ENCODE measurements at regions not wholly inside any gene's neighbourhood (a gene's known extent, or its start where the extent isn't known, plus 50 kb on each side); places are given as distances from the start of the nearest gene placed in this dataset.

GRCh38 chr4:130534651-130535050 is 1438.7 kb downstream of the C4orf33 start:
- no peak overlapping the region for H3K4me3 ChIP-seq (replicated peaks; ENCODE audit: low read depth, low read length)
- no peak for TF ChIP-seq CTCF (IDR thresholded peaks at IDR 0.05; ENCODE audit: insufficient read depth, low read length, poor library complexity, severe bottlenecking)
- DNase-seq (ENCODE audit: extremely low read depth, insufficient read length): no peak

DNA sequence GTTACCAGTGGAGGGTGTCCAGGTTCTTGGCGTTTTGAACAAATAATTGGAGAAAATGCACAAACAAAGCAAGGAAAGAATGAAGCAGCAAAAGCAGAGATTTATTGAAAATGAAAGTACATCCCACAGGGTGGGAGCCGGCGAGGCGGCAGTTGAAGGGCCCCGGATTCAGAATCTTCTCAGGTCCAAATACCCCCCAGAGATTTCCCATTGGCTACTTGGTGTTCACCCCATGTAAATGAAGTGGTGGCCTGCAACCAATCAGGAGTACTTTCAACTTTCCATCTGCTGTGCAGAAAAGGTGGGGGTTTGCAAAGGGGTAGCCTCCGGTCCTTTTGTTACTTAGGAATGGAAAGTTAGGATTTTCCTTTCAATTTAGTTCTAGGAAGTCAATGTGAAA is 1447.0 kb downstream of the C4orf33 start:
- no peak for DNase-seq (ENCODE audit: extremely low read depth, insufficient read length)
- TF ChIP-seq CTCF (IDR thresholded peaks at IDR 0.05; ENCODE audit: insufficient read depth, low read length, poor library complexity, severe bottlenecking): no peak
- Histone ChIP-seq H3K36me3 (ENCODE audit: control insufficient read depth, insufficient read depth, low read length) (no peaks in the 10 kb centered on the region), H3K27me3 (replicated peaks; ENCODE audit: control insufficient read depth, insufficient read depth, low read length) (no peaks in the 10 kb centered on the region), H3K4me3 (replicated peaks; ENCODE audit: low read depth, low read length) (no peak overlapping the region)

More at GRCh38 chr4:130534651-130535050, 1438.7 kb downstream of the C4orf33 start:
- H3K36me3 ChIP-seq (ENCODE audit: control insufficient read depth, insufficient read depth, low read length): no peaks in the 10 kb centered on the region
- no peaks in the 10 kb centered on the region for H3K27me3 ChIP-seq (replicated peaks; ENCODE audit: control insufficient read depth, insufficient read depth, low read length)

DNA sequence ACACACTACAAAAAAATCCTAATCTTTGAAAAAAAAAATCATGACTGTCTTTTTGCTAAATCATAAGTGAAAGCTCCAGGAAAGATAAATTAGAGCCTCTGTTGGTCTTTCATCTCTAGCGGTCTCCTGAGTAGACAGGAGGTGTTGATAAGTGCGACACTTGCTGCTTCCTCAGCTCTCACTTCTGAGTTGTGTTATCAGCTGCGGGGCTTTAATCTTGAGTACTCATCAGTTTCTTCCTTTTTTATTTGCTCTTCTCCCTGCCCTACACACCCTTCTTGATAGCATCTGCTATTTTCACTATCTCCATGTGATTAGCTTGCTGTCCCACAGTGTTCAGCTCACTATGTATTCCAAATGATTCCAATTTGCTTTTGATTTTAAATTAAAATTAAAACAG is 1449.2 kb downstream of the C4orf33 start:
- no peak for TF ChIP-seq CTCF (IDR thresholded peaks at IDR 0.05; ENCODE audit: insufficient read depth, low read length, poor library complexity, severe bottlenecking)
- Histone ChIP-seq H3K4me3 (replicated peaks; ENCODE audit: low read depth, low read length) (no peak overlapping the region), H3K36me3 (ENCODE audit: control insufficient read depth, insufficient read depth, low read length) (no peaks in the 10 kb centered on the region), H3K27me3 (replicated peaks; ENCODE audit: control insufficient read depth, insufficient read depth, low read length) (no peaks in the 10 kb centered on the region)
- no peak for DNase-seq (ENCODE audit: extremely low read depth, insufficient read length)

DNA sequence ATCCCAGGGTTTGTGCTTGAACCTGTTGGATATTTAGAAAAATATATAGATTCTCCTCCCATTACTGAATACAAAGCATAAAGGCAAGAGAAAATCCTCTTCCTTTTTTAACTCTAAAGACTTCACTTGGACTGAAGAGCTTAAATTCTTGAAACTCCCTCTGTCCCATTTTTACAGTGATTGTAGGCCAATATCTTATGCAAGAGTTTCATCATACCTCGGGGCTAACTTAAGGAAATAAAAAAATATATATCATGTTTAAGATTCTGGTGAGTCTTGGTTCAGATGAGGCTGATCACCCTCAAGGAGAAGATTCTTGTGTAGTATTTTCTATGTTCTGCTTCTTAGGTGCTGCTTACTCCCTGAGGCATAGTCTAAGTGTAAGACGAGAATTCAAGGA is 1449.6 kb downstream of the C4orf33 start:
- TF ChIP-seq CTCF (IDR thresholded peaks at IDR 0.05; ENCODE audit: insufficient read depth, low read length, poor library complexity, severe bottlenecking): no peak
- no peak overlapping the region for H3K4me3 ChIP-seq (replicated peaks; ENCODE audit: low read depth, low read length)
- no peak for DNase-seq (ENCODE audit: extremely low read depth, insufficient read length)

GRCh38 chr4:130559268-130559667 is 1463.3 kb downstream of the C4orf33 start:
- H3K27me3 ChIP-seq (replicated peaks; ENCODE audit: control insufficient read depth, insufficient read depth, low read length): no peaks in the 10 kb centered on the region
- H3K36me3 ChIP-seq (ENCODE audit: control insufficient read depth, insufficient read depth, low read length): no peaks in the 10 kb centered on the region
- no peak for DNase-seq (ENCODE audit: extremely low read depth, insufficient read length)
- no peak overlapping the region for H3K4me3 ChIP-seq (replicated peaks; ENCODE audit: low read depth, low read length)
- no peak for TF ChIP-seq CTCF (IDR thresholded peaks at IDR 0.05; ENCODE audit: insufficient read depth, low read length, poor library complexity, severe bottlenecking)

More for the DNA sequence above, 1449.6 kb downstream of the C4orf33 start:
- Histone ChIP-seq H3K27me3 (replicated peaks; ENCODE audit: control insufficient read depth, insufficient read depth, low read length) (no peaks in the 10 kb centered on the region), H3K36me3 (ENCODE audit: control insufficient read depth, insufficient read depth, low read length) (no peaks in the 10 kb centered on the region)
